ENCODE measurements at regions not wholly inside any gene's neighbourhood (a gene's known extent, or its start where the extent isn't known, plus 50 kb on each side); places are given as distances from the start of the nearest gene placed in this dataset.

DNA sequence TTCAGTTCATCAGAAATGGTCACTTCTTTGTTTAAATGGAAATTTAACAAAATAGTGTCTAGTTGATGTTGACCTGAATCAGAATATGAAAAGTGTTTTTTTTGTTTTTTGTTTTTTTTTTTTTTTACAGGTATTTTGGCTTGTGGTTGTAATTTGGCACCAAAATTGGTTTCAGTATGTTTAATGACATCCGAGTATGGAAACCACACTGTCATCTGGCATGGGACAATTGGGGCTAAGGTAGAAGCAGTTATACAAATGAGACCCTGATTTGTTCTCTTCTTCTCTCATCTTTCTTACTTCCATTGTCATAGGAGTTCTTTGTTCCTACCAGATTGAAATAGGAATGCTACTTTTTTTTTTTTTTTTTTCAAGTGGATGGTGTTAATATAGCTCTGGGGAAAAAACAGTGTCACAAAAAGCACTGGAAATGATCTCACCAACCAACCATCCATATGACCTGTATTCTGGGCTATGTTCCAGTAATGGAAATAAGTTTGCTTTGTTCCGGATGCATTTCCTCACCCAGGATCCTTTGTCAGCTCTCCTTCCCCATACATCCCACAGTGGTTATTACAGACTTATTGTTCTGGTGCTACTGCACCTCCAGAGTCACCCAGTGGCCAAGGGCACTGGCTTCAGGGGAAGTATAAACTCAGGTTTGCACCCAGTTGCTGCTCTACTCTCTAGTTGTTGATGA is 95.8 kb downstream of the ATXN3L start:
- H3K27ac ChIP-seq: no peak overlapping the region
- H3K36me3 ChIP-seq: no peaks in the 10 kb centered on the region
- DNase-seq: no peak
- no peak overlapping the region for H3K4me3 ChIP-seq
- TF ChIP-seq, protein P1, sequence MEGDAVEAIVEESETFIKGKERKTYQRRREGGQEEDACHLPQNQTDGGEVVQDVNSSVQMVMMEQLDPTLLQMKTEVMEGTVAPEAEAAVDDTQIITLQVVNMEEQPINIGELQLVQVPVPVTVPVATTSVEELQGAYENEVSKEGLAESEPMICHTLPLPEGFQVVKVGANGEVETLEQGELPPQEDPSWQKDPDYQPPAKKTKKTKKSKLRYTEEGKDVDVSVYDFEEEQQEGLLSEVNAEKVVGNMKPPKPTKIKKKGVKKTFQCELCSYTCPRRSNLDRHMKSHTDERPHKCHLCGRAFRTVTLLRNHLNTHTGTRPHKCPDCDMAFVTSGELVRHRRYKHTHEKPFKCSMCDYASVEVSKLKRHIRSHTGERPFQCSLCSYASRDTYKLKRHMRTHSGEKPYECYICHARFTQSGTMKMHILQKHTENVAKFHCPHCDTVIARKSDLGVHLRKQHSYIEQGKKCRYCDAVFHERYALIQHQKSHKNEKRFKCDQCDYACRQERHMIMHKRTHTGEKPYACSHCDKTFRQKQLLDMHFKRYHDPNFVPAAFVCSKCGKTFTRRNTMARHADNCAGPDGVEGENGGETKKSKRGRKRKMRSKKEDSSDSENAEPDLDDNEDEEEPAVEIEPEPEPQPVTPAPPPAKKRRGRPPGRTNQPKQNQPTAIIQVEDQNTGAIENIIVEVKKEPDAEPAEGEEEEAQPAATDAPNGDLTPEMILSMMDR (IDR thresholded peaks at IDR 0.05): no peak
- no peak for TF ChIP-seq POLR2A (IDR thresholded peaks at IDR 0.05)
- no peaks in the 10 kb centered on the region for H3K4me1 ChIP-seq
- no peaks in the 10 kb centered on the region for H3K27me3 ChIP-seq
- H3K9me3 ChIP-seq: no peaks in the 10 kb centered on the region

DNA sequence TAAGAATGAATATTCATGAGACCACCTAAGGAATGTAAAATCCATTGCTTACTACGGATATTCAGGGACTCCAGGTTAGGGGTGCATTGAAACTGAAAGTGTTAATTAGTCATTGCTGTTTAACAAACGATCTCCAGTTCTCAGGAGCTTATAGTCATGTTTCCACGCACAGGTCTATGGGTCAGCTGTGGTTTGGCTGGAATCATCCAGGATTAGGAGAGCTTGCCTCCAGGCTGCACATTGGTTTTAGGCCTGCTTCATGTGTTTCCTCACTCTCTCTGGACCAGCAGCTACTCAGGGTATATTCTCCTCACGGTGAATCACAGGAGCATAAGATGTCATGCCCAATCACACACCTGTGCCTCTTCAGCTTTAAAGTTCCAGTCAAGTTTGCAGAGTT is 98.9 kb downstream of the ATXN3L start:
- Histone ChIP-seq H3K4me3 (peak overlapping the region in 2 of 4 donors; percentile 0 to 6), H3K4me1 (no peaks in the 10 kb centered on the region), H3K36me3 (no peaks in the 10 kb centered on the region), H3K9me3 (no peaks in the 10 kb centered on the region), H3K27me3 (no peaks in the 10 kb centered on the region), H3K27ac (peak overlapping the region in 2 of 4 donors; percentile 45 to 59)
- no peak for DNase-seq
- TF ChIP-seq POLR2A (IDR thresholded peaks at IDR 0.05): no peak

DNA sequence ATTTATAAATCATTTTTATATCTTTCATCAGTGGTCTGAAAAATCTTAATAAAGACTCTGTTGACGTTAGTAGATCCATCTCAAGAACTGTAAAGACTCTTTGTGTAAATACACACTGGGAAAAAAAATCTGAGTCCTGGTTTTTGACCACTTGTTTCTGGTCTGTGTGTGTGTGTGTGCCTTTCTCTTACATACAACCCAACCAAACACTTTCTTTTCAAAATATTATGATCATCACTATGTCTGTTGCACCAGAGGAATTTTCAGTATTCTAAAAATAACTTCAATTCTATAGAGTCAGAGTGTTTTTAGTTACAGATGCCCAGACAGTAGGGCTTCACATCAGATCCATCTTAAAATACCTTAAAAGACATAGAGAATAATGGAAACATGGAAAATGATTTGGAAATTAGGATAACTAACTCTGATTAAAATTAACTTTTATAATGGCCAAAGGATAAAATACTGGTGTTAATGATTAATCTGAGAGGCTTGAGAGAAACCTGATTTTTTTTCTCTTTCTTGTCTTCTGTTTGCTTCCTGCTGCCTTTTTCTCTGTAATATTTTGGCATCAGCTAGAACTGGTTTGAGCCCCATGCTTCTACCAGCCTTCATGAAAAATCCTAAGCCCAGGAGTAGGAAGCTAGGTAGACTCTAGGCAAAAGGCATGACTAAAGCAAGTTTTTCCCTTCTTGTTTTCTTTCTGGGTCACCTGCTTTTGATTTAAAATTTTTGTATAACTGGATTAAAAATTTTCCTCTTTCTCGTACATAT is 99.7 kb downstream of the ATXN3L start:
- no peak for TF ChIP-seq POLR2A (IDR thresholded peaks at IDR 0.05)
- TF ChIP-seq, protein P1 (IDR thresholded peaks at IDR 0.05): no peak
- DNase-seq: no peak
- Histone ChIP-seq H3K4me1 (no peaks in the 10 kb centered on the region), H3K36me3 (no peaks in the 10 kb centered on the region), H3K27me3 (no peaks in the 10 kb centered on the region), H3K27ac (peak overlapping the region in 2 of 4 donors; percentile 45 to 59), H3K4me3 (no peak overlapping the region), H3K9me3 (no peaks in the 10 kb centered on the region)

DNA sequence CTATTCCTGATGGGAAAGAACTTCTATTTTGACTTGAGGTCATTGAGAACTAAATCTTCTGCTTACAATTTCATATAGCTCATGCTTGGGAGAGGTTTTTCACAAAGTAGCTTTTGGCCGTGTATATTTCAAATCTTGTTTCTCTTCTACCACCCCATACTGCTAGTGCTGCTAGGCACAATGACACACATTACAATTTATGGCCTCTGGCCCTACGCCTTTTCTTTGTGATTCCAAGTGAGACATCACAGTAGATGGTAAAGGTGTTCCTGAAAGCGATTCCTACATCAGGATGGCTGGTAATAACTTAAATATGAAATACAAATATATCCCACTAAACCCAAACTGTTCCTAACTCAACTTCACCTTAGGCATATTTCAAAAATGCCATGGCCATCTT is 101.1 kb downstream of the ATXN3L start:
- H3K27me3 ChIP-seq: no peaks in the 10 kb centered on the region
- no peaks in the 10 kb centered on the region for H3K9me3 ChIP-seq
- DNase-seq: no peak
- H3K36me3 ChIP-seq: no peaks in the 10 kb centered on the region
- TF ChIP-seq, protein P1 (IDR thresholded peaks at IDR 0.05): no peak
- TF ChIP-seq POLR2A (IDR thresholded peaks at IDR 0.05): no peak
- no peaks in the 10 kb centered on the region for H3K4me1 ChIP-seq
- no peak overlapping the region for H3K4me3 ChIP-seq
- no peak overlapping the region for H3K27ac ChIP-seq

DNA sequence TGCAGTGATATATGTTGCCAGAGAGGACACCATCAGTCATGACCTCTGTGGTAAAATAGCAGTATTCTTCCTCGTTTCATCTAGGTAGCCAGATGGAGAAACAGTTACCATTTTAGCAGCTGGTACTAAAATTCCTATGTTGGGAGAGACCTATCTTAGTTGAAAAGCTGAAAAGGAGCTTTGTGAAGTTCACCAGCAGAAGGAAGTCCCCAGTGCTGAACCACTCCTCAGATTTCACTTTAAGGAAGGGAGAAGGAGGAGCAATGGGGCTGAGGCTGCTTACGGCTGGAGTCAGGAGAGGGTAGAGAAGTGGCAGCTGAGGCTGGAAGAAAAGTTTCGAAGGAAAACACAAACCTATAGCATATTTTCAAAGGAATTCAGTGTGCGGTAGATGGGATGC is 103.7 kb downstream of the ATXN3L start:
- no peaks in the 10 kb centered on the region for H3K36me3 ChIP-seq
- H3K4me1 ChIP-seq: no peaks in the 10 kb centered on the region
- H3K27me3 ChIP-seq: no peaks in the 10 kb centered on the region
- H3K4me3 ChIP-seq: no peak overlapping the region
- H3K9me3 ChIP-seq: no peaks in the 10 kb centered on the region
- no peak overlapping the region for H3K27ac ChIP-seq
- DNase-seq: no peak
- TF ChIP-seq, protein P1 (IDR thresholded peaks at IDR 0.05): no peak
- no peak for TF ChIP-seq POLR2A (IDR thresholded peaks at IDR 0.05)

DNA sequence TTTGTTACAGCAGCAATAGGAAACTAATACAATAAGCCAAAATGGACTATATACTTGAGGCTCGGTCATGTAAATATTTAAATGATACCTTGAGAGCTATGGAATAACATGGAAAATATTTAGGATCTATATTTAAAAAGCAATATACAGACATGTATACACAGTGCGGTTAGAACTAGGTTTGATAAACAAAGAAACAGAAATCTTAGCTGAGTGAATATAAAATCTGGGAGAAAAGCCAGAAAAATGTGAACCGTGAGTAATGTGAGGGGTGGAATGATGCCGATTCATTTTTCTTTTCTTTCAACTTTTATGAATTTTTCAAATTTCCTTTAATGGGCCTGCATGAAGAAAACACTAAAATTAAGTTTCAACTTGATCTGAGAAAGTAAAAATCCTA is 104.1 kb downstream of the ATXN3L start:
- Histone ChIP-seq H3K27me3 (no peaks in the 10 kb centered on the region), H3K4me3 (no peak overlapping the region), H3K27ac (no peak overlapping the region), H3K4me1 (no peaks in the 10 kb centered on the region), H3K9me3 (no peaks in the 10 kb centered on the region), H3K36me3 (no peaks in the 10 kb centered on the region)
- TF ChIP-seq, protein P1 (IDR thresholded peaks at IDR 0.05): no peak
- no peak for TF ChIP-seq POLR2A (IDR thresholded peaks at IDR 0.05)
- DNase-seq: no peak
